CD4-positive, alpha-beta T cell treated with Interleukin-4 for 1 hour (primary cell): ENCODE measurements at regions not wholly inside any gene's neighbourhood (a gene's known extent, or its start where the extent isn't known, plus 50 kb on each side); places are given as distances from the start of the nearest gene placed in this dataset.

Experiments used
- DNase-seq, 2 donors: peaks; one replicate each; pipeline ENCODE4 v3.0.0-alpha.2; 2020 to 2022

DNA sequence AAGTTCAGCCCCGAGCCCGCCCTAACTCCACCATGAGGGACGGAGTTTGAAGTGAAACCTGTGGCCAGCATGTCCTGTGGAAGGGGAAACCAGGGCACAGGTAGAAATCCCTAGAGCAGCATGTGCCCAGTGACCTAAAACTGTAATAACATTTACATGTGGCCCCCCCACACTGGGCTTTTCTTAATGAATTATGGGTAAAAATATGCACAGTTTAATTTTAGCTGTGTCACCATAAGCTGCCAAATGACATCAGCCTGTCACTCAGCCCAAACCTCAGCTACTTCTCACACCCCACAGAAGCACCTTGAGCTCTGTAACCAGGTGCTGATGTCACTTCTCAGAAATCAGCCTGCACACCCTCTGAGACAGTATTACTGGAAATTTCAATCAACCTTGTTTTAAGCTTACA, 50.0 kb upstream of the SLC19A1 start:
- DNase-seq, result peak; percentile 78 to 82

- DNase-seq, result no peak
Measured at GRCh38 chr21:45592626-45593134, 50.4 kb upstream of the SLC19A1 start.

GRCh38 chr21:45593162-45594022, 50.1 kb upstream of the PCBP3 start:
- no peak for DNase-seq
